GM12872 (cell line): ENCODE measurements at regions not wholly inside any gene's neighbourhood (a gene's known extent, or its start where the extent isn't known, plus 50 kb on each side); places are given as distances from the start of the nearest gene placed in this dataset.

Experiments used
- TF ChIP-seq, protein P1 (sequence below): IDR thresholded peaks from 3 replicates; pipeline ENCODE4 v1.5.1; 2011; ENCODE audit warnings: low read depth, mild to moderate bottlenecking, low read length, moderate library complexity; ENCODE audit not compliant: insufficient read depth

- TF ChIP-seq, protein P1, sequence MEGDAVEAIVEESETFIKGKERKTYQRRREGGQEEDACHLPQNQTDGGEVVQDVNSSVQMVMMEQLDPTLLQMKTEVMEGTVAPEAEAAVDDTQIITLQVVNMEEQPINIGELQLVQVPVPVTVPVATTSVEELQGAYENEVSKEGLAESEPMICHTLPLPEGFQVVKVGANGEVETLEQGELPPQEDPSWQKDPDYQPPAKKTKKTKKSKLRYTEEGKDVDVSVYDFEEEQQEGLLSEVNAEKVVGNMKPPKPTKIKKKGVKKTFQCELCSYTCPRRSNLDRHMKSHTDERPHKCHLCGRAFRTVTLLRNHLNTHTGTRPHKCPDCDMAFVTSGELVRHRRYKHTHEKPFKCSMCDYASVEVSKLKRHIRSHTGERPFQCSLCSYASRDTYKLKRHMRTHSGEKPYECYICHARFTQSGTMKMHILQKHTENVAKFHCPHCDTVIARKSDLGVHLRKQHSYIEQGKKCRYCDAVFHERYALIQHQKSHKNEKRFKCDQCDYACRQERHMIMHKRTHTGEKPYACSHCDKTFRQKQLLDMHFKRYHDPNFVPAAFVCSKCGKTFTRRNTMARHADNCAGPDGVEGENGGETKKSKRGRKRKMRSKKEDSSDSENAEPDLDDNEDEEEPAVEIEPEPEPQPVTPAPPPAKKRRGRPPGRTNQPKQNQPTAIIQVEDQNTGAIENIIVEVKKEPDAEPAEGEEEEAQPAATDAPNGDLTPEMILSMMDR: no peak
Measured at GRCh38 chr22:47655930-47656329, 893.5 kb downstream of the TBC1D22A start.

- TF ChIP-seq, protein P1: no peak
Measured at GRCh38 chr22:47654922-47655491, 892.6 kb downstream of the TBC1D22A start.

GRCh38 chr22:47653921-47654320, 891.5 kb downstream of the TBC1D22A start:
- TF ChIP-seq, protein P1: no peak

DNA sequence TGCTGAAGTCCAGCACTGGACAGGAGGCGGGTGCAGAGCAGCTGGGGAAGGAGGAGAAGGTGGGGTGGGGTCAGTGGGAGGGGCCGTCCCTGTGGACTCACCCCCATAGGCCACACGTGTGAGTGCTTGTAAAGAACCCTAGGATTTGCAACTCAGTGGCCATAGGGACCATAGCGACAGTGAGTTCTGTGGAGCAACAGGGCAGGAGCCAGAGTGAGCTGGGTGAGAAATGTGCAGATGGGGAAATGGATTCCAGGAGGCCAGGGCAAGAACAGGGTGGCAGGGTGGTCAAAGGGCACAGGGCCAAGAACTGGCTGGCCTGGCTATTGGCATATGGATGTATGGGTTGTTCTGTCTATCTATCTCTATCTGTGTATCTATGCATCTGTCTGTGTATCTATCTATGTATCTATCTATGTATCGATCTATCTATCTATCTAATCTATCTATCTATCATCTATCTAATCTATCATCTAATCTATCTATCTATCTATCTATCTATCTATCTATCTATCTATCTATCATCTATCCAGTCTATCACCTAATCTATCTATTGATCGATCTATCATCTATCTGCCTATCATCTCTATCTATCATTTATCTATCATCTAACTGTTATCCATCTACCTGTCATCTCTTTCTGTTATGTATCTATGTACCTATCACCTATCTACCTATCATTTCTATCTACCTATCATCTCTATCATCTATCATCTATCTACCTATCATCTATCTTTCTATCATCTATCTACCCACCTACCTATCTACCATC, 889.0 kb downstream of the TBC1D22A start:
- TF ChIP-seq, protein P1: no peak

GRCh38 chr22:47647720-47648119, 885.3 kb downstream of the TBC1D22A start:
- TF ChIP-seq, protein P1: no peak

DNA sequence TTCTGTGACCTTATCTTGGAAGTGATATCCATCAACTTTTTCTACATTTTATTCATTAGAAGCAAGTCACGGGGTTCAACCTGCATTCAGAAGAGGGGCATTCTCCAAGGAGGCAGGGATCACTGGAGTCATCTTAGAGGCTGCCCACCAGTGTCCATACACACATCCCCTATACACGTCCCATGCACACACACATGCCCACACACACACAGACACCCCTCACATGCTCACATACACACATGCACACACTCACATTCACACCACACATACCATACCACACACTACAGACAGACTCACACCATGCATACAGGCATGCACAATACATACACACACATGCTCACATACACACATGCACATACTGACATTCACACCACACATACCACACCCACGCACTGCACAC, 884.7 kb downstream of the TBC1D22A start:
- TF ChIP-seq, protein P1: no peak

DNA sequence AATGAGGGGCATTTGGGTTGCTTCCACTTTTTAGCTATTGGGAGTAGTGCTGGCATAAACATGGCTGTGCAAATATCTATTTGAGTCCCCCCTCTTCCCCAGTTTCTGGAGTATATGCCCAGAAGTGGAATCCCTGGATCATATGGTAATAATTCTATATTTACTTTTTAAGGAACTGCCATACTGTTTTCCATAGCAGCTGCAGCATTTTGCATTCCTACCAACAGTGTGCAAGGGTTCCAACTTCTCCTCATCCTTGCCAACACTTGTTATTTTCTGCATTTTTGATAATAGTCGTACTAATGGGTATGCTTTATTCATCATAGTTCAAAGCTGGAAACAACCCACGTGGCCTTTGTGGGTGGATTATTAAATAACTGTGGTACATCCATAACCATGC, 883.5 kb downstream of the TBC1D22A start:
- TF ChIP-seq, protein P1: no peak
